SK-N-SH (cell line): ENCODE measurements at regions not wholly inside any gene's neighbourhood (a gene's known extent, or its start where the extent isn't known, plus 50 kb on each side); places are given as distances from the start of the nearest gene placed in this dataset.
"Not testable (repeated sequence)": the region's sequence is repeated elsewhere in the genome, so short reads cannot be mapped to it uniquely, and the experiment has no call there.

ENCODE experiments used
- CTCF ChIA-PET: fragments of 300-600, 350-600 bp; formaldehyde crosslinking; extraction: SDS; loops from one replicate; lab custom pipeline; 2021; lab: Yijun Ruan, JAX
- POLR2A ChIA-PET: fragments of 350-600 bp; sonication (Branson Sonifier 250); formaldehyde crosslinking; extraction: SDS; loops from one replicate; lab custom pipeline; 2020; ENCODE audit warnings: antibody characterized with exemption, inconsistent platforms; lab: Yijun Ruan, JAX
- DNase-seq: peaks from one replicate; pipeline ENCODE4 v3.0.0; 2012
- H2AFZ ChIP-seq: fragments of 200-600 bp; sonication (generic); 2 replicates; pipeline ENCODE4 v1.8.1; 2016; ENCODE audit warnings: antibody characterized with exemption, mild to moderate bottlenecking, low read depth
- H3F3A ChIP-seq: fragments of 200-600 bp; sonication (generic); replicated peaks from 2 replicates; pipeline ENCODE3; 2016; ENCODE audit warnings: antibody characterized with exemption, mild to moderate bottlenecking; ENCODE audit not compliant: insufficient read depth
- H3K27ac ChIP-seq, 2 experiments: fragments of 200-500 bp in 1 of 2; fragments of 200-600 bp in 1 of 2; sonication (Bioruptor generic) in 1 of 2; sonication (generic), shearing (Covaris generic) in 1 of 2; 2 replicates each; pipeline versions ENCODE4 v1.5.1 to v1.6.1; 2014 to 2016; ENCODE audit warnings: low read depth in 2 of 2, inconsistent platforms in 1 of 2, low read length in 1 of 2, mild to moderate bottlenecking in 1 of 2, mixed read lengths in 1 of 2
- H3K27me3 ChIP-seq: fragments of 200-600 bp; sonication (generic), shearing (Covaris generic); 2 replicates; pipeline ENCODE4 v1.6.1; 2016; ENCODE audit warnings: mixed run types; ENCODE audit not compliant: insufficient read depth
- H3K36me3 ChIP-seq, 2 experiments: fragments of 200-500 bp in 1 of 2; fragments of 200-600 bp in 1 of 2; sonication (Bioruptor generic) in 1 of 2; sonication (generic) in 1 of 2; replicated peaks in 1 of 2; 2 replicates each; pipeline versions ENCODE3 to v1.5.1; 2014 to 2016; ENCODE audit warnings: low read length in 1 of 2, mild to moderate bottlenecking in 1 of 2; ENCODE audit not compliant: insufficient read depth in 2 of 2, control insufficient read depth in 1 of 2
- H3K4me1 ChIP-seq, 2 experiments: fragments of 200-500 bp in 1 of 2; fragments of 200-600 bp in 1 of 2; sonication (Bioruptor generic) in 1 of 2; sonication (generic), shearing (Covaris generic) in 1 of 2; 2 replicates each; pipeline versions ENCODE4 v1.5.1 to v1.6.1; 2014 to 2016; ENCODE audit warnings: low read depth in 1 of 2, low read length in 1 of 2, mixed run types in 1 of 2; ENCODE audit not compliant: insufficient read depth in 2 of 2, control insufficient read depth in 1 of 2
- H3K4me2 ChIP-seq: fragments of 200-600 bp; sonication (generic), shearing (Covaris generic); 2 replicates; pipeline ENCODE4 v1.6.1; 2017; ENCODE audit warnings: mixed run types
- H3K4me3 ChIP-seq, 2 experiments: fragments of 200-500 bp in 1 of 2; fragments of 200-600 bp in 1 of 2; sonication (Bioruptor generic) in 1 of 2; sonication (generic), shearing (Covaris generic) in 1 of 2; 2 replicates each; pipeline versions ENCODE4 v1.5.1 to v1.8.1; 2014 to 2016; ENCODE audit warnings: low read depth in 2 of 2, inconsistent platforms in 1 of 2, low read length in 1 of 2, mild to moderate bottlenecking in 1 of 2, mixed read lengths in 1 of 2, moderate library complexity in 1 of 2
- H3K79me2 ChIP-seq: fragments of 200-600 bp; sonication (generic); 2 replicates; pipeline ENCODE4 v1.8.1; 2017; ENCODE audit warnings: mild to moderate bottlenecking; ENCODE audit not compliant: insufficient read depth
- H3K9ac ChIP-seq: fragments of 200-600 bp; sonication (generic); 2 replicates; pipeline ENCODE4 v1.6.1; 2017; ENCODE audit warnings: mixed run types
- H3K9me2 ChIP-seq: fragments of 200-600 bp; sonication (generic); 2 replicates; pipeline ENCODE4 v1.6.1; 2017; ENCODE audit warnings: mixed run types
- H3K9me3 ChIP-seq: fragments of 200-600 bp; sonication (generic); 2 replicates; pipeline ENCODE4 v1.6.1; 2017; ENCODE audit warnings: mixed run types, mild to moderate bottlenecking, moderate library complexity
- H4K20me1 ChIP-seq: fragments of 200-600 bp; sonication (generic); 2 replicates; pipeline ENCODE4 v1.6.1; 2017; ENCODE audit warnings: mild to moderate bottlenecking, mixed run types; ENCODE audit not compliant: insufficient read depth
- ELF1 ChIP-seq: IDR thresholded peaks from 2 replicates; pipeline ENCODE4 v1.4.0; 2012
- EP300 ChIP-seq, 2 experiments: IDR thresholded peaks; 2 replicates each; pipeline versions ENCODE4 v1.4.0 to v1.6.1; 2012; ENCODE audit warnings: borderline replicate concordance in 1 of 2, low read depth in 1 of 2, low read length in 1 of 2
- EZH2phosphoT487 ChIP-seq: fragments of 200-600 bp; sonication (generic); IDR thresholded peaks from 2 replicates; pipeline ENCODE4 v1.6.1; 2017; ENCODE audit warnings: low read depth, mixed run types, mild to moderate bottlenecking, antibody characterized with exemption, moderate library complexity, borderline replicate concordance
- FOXM1 ChIP-seq: IDR thresholded peaks from 2 replicates; pipeline ENCODE4 v1.4.0; 2012; ENCODE audit warnings: low read depth, mild to moderate bottlenecking
- GABPA ChIP-seq: IDR thresholded peaks from 2 replicates; pipeline ENCODE4 v1.4.0; 2012; ENCODE audit warnings: low read depth, mild to moderate bottlenecking
- MEF2A ChIP-seq: IDR thresholded peaks from 2 replicates; pipeline ENCODE4 v1.4.0; 2012; ENCODE audit warnings: low read depth, borderline replicate concordance
- MXI1 ChIP-seq: IDR thresholded peaks from 2 replicates; pipeline ENCODE4 v1.6.1; 2012; ENCODE audit warnings: mild to moderate bottlenecking, low read depth, low read length, improper control_type of control experiment
- NFIC ChIP-seq: IDR thresholded peaks from 2 replicates; pipeline ENCODE4 v1.4.0; 2012; ENCODE audit warnings: borderline replicate concordance
- RAD21 ChIP-seq: IDR thresholded peaks from 2 replicates; pipeline ENCODE4 v1.6.1; 2012; ENCODE audit warnings: mild to moderate bottlenecking, low read length
- RCOR1 ChIP-seq: fragments of 150-350 bp; IDR thresholded peaks from 2 replicates; pipeline ENCODE4 v1.6.1; 2017; ENCODE audit warnings: antibody characterized with exemption, low read length
- SIN3A ChIP-seq: IDR thresholded peaks from 2 replicates; pipeline ENCODE4 v1.6.1; 2012; ENCODE audit warnings: low read depth, mild to moderate bottlenecking, low read length, moderate library complexity, borderline replicate concordance
- SMC3 ChIP-seq: IDR thresholded peaks from 2 replicates; pipeline ENCODE4 v1.6.1; 2012; ENCODE audit warnings: low read depth, low read length, improper control_type of control experiment
- TAF1 ChIP-seq: IDR thresholded peaks from 2 replicates; pipeline ENCODE4 v1.6.1; 2012; ENCODE audit warnings: low read depth, mild to moderate bottlenecking, low read length, moderate library complexity, borderline replicate concordance
- TCF12 ChIP-seq: IDR thresholded peaks from 2 replicates; pipeline ENCODE4 v1.4.0; 2012
- YY1 ChIP-seq: IDR thresholded peaks from 2 replicates; pipeline ENCODE4 v1.4.0; 2012; ENCODE audit warnings: low read depth, mild to moderate bottlenecking
- WGBS: methylation state at CpG from one replicate; pipeline ENCODE4 v1.1.6; 2017; ENCODE audit warnings: low lambda C conversion rate; 5-methylcytosine and 5-hydroxymethylcytosine counted together
- TF ChIP-seq, protein P1 (sequence below): IDR thresholded peaks from 2 replicates; pipeline ENCODE4; 2012
- TF ChIP-seq, protein P2 (sequence below): IDR thresholded peaks from 2 replicates; pipeline ENCODE4 v1.6.1; 2012; ENCODE audit warnings: mild to moderate bottlenecking, low read depth, low read length, moderate library complexity
- TF ChIP-seq, protein P3 (sequence below): fragments of 200-600 bp; sonication (generic); IDR thresholded peaks from 2 replicates; pipeline ENCODE4 v1.6.1; 2017; ENCODE audit warnings: antibody characterized with exemption, mild to moderate bottlenecking, moderate library complexity

DNA sequence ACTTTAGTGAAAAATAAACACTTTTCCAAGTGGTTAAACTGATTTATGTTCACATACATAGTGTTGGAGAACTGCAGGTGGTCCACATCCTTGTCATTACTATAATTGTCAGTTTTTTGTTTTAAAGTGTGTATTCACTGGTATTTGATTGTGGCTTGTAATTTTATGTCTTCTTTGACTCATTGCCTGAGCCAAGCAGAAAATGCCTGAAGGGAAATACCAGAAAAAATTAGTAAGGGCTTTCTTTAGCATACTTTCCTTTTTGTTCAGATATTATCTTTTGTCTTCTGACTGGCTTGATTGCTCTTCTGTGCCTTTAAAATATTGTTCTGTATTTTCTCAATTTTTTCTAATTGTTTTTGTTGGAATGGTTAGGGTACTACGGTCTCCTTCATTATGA, 981.3 kb downstream of the C4orf33 start (continued):
- TF ChIP-seq, protein P1, sequence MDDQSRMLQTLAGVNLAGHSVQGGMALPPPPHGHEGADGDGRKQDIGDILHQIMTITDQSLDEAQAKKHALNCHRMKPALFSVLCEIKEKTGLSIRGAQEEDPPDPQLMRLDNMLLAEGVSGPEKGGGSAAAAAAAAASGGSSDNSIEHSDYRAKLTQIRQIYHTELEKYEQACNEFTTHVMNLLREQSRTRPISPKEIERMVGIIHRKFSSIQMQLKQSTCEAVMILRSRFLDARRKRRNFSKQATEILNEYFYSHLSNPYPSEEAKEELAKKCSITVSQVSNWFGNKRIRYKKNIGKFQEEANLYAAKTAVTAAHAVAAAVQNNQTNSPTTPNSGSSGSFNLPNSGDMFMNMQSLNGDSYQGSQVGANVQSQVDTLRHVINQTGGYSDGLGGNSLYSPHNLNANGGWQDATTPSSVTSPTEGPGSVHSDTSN = no peak
- TF ChIP-seq NFIC (no peak), TAF1 (no peak), ELF1 (no peak), GABPA (no peak), FOXM1 (no peak), MEF2A (no peak), RAD21 (no peak), EP300 (IDR thresholded peaks at IDR 0.05; ENCODE audit: borderline replicate concordance in 1 of 2, low read depth in 1 of 2, low read length in 1 of 2) (no peak), SMC3 (no peak)

DNA sequence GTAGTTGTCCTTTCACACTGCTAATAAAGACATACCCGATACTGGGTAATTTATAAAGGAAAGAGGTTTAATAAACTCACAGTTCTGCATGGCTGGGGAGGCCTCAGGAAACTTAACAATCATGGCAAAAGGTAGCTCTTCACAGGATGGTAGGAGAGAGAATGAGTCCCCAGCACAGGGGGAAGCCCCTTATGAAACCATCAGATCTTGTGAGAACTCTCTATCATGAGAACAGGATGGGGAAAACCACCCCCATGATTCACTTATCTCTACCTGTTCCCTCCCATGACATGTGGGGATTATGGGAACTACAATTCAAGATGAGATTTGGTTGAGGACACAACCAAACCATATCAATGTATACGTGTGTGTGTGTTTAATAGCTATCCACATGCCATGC, 983.1 kb downstream of the C4orf33 start:
- H4K20me1 ChIP-seq, H3K27me3 ChIP-seq, H3K9ac ChIP-seq, H3K36me3 ChIP-seq, POLR2A ChIA-PET, H3K4me1 ChIP-seq, H2AFZ ChIP-seq, DNase-seq, H3K4me3 ChIP-seq, H3K4me2 ChIP-seq, H3K9me2 ChIP-seq, H3K79me2 ChIP-seq, H3F3A ChIP-seq, H3K9me3 ChIP-seq: not testable (repeated sequence)
- peak overlapping the region in 1 of 2 experiments; percentile 37; a peak in 1 of 4 replicates for H3K27ac ChIP-seq
- CTCF ChIA-PET = interaction anchor here (1.6 kb wide), 1 partner anchor 15 kb away, joined by 3 read pairs; no protein-coding TSS in a partner anchor
- 13% methylated on average over 2 of the region's 2 CpGs for WGBS

DNA sequence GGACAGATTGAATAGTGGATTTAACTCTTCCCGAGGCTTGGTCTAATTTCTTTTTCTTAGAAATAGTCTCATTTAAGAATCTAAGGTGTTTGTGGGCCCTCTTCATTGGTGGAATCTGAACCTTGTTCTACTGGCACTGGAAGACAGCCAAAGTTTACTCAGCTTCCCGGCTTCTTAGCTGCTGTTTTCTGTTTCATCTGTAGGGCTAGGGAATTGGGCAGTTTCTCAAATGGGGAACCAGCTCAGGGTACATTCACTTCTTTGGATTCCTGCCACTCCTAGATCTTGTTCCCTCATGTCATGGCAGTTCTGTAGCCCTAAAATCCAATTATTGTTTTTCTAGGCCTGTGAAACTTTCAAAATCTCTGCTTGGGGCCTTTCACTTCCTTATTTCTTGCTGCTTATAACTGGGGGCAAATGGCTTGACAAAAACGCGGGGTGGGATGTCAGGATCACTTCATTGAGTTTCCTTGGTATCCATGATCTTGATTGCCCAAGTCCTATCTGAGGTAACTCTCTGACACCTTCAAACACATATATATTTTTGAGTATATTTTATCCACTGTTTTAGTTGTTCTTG, 985.0 kb downstream of the C4orf33 start:
- Histone ChIP-seq H3K4me1 (0 out of 4 replicates have a peak, but pooled peaks cover 0 to 4% of the 10 kb centered on the region in 2 experiments), H3K9me2 (no peaks in the 10 kb centered on the region), H3F3A (peaks cover 9% of the 10 kb centered on the region), H3K4me2 (no peak overlapping the region), H3K9ac (no peak overlapping the region), H2AFZ (no peak overlapping the region), H3K36me3 (no peaks in the 10 kb centered on the region), H3K79me2 (no peaks in the 10 kb centered on the region), H3K4me3 (no peak overlapping the region), H3K27me3 (no peaks in the 10 kb centered on the region), H3K27ac (no peak overlapping the region), H3K9me3 (no peaks in the 10 kb centered on the region), H4K20me1 (no peaks in the 10 kb centered on the region)
- DNase-seq = no peak
- 23% methylated on average over 4 of the region's 4 CpGs for WGBS
- POLR2A ChIA-PET = no interaction called here
- CTCF ChIA-PET = no interaction called here
- TF ChIP-seq TCF12 (no peak), EZH2phosphoT487 (no peak), MXI1 (no peak), SIN3A (no peak), RCOR1 (no peak), YY1 (no peak), GABPA (no peak)
- TF ChIP-seq, protein P2, sequence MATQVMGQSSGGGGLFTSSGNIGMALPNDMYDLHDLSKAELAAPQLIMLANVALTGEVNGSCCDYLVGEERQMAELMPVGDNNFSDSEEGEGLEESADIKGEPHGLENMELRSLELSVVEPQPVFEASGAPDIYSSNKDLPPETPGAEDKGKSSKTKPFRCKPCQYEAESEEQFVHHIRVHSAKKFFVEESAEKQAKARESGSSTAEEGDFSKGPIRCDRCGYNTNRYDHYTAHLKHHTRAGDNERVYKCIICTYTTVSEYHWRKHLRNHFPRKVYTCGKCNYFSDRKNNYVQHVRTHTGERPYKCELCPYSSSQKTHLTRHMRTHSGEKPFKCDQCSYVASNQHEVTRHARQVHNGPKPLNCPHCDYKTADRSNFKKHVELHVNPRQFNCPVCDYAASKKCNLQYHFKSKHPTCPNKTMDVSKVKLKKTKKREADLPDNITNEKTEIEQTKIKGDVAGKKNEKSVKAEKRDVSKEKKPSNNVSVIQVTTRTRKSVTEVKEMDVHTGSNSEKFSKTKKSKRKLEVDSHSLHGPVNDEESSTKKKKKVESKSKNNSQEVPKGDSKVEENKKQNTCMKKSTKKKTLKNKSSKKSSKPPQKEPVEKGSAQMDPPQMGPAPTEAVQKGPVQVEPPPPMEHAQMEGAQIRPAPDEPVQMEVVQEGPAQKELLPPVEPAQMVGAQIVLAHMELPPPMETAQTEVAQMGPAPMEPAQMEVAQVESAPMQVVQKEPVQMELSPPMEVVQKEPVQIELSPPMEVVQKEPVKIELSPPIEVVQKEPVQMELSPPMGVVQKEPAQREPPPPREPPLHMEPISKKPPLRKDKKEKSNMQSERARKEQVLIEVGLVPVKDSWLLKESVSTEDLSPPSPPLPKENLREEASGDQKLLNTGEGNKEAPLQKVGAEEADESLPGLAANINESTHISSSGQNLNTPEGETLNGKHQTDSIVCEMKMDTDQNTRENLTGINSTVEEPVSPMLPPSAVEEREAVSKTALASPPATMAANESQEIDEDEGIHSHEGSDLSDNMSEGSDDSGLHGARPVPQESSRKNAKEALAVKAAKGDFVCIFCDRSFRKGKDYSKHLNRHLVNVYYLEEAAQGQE = no peak
- TF ChIP-seq, protein P1 = no peak
- TF ChIP-seq, protein P3, sequence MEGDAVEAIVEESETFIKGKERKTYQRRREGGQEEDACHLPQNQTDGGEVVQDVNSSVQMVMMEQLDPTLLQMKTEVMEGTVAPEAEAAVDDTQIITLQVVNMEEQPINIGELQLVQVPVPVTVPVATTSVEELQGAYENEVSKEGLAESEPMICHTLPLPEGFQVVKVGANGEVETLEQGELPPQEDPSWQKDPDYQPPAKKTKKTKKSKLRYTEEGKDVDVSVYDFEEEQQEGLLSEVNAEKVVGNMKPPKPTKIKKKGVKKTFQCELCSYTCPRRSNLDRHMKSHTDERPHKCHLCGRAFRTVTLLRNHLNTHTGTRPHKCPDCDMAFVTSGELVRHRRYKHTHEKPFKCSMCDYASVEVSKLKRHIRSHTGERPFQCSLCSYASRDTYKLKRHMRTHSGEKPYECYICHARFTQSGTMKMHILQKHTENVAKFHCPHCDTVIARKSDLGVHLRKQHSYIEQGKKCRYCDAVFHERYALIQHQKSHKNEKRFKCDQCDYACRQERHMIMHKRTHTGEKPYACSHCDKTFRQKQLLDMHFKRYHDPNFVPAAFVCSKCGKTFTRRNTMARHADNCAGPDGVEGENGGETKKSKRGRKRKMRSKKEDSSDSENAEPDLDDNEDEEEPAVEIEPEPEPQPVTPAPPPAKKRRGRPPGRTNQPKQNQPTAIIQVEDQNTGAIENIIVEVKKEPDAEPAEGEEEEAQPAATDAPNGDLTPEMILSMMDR = no peak
